Stimulated activated CD8-positive, alpha-beta memory T cell treated with anti-CD3 and anti-CD28 coated beads, Interleukin-2, amount 100 ng/mL, for 48 hours (primary cell): ENCODE measurements at regions not wholly inside any gene's neighbourhood (a gene's known extent, or its start where the extent isn't known, plus 50 kb on each side); places are given as distances from the start of the nearest gene placed in this dataset.

Experiments used
- DNase-seq, 2 donors: peaks; one replicate each; pipeline ENCODE4 v3.0.0-alpha.2; 2020; ENCODE audit warnings: low read depth in 2 of 2

GRCh38 chr7:33661430-33662160 lies 243.7 kb upstream of the BMPER start:
- no peak for DNase-seq

- DNase-seq: no peak
Observed at GRCh38 chr7:33666531-33666930, 238.8 kb upstream of the BMPER start.

- DNase-seq: no peak
Observed at GRCh38 chr7:33667196-33667595, 238.1 kb upstream of the BMPER start.

- DNase-seq: no peak
Observed at GRCh38 chr7:33669251-33669670, 236.1 kb upstream of the BMPER start.

- no peak for DNase-seq
Observed at GRCh38 chr7:33671531-33672262, 233.6 kb upstream of the BMPER start.

- no peak for DNase-seq
Observed at GRCh38 chr7:33673029-33673700, 232.2 kb upstream of the BMPER start.

GRCh38 chr7:33674804-33675411 lies 230.4 kb upstream of the BMPER start:
- DNase-seq: no peak

- DNase-seq: no peak
Observed at GRCh38 chr7:33677556-33677955, 227.8 kb upstream of the BMPER start.

- no peak for DNase-seq
Observed at GRCh38 chr7:33678569-33679335, 226.6 kb upstream of the BMPER start.

- no peak for DNase-seq
Observed at GRCh38 chr7:33680682-33681081, 224.7 kb upstream of the BMPER start.

GRCh38 chr7:33685503-33685902 lies 219.8 kb upstream of the BMPER start:
- DNase-seq: no peak

GRCh38 chr7:33685981-33686683 lies 219.2 kb upstream of the BMPER start:
- no peak for DNase-seq

GRCh38 chr7:33687625-33688024 lies 217.7 kb upstream of the BMPER start:
- no peak for DNase-seq

- DNase-seq: no peak
Observed at GRCh38 chr7:33691180-33691579, 214.2 kb upstream of the BMPER start.

GRCh38 chr7:33692956-33693355 lies 212.4 kb upstream of the BMPER start:
- DNase-seq: no peak

- DNase-seq: no peak
Observed at GRCh38 chr7:33694006-33694405, 211.3 kb upstream of the BMPER start.

GRCh38 chr7:33697616-33698015 lies 207.7 kb upstream of the BMPER start:
- DNase-seq: no peak

- DNase-seq: no peak
Observed at GRCh38 chr7:33698041-33698440, 207.3 kb upstream of the BMPER start.

GRCh38 chr7:33698692-33699128 lies 206.6 kb upstream of the BMPER start:
- DNase-seq: no peak

GRCh38 chr7:33700001-33700899 lies 205.1 kb upstream of the BMPER start:
- no peak for DNase-seq
